AG04449 (cell line): ENCODE measurements at regions not wholly inside any gene's neighbourhood (a gene's known extent, or its start where the extent isn't known, plus 50 kb on each side); places are given as distances from the start of the nearest gene placed in this dataset.

Experiments used
- CTCF ChIA-PET: fragments of 350-600 bp; formaldehyde crosslinking; extraction: SDS; loops from one replicate; lab custom pipeline; 2021; ENCODE audit warnings: antibody characterized with exemption; lab: Yijun Ruan, JAX
- POLR2A ChIA-PET: fragments of 400-600, 350-600 bp; formaldehyde crosslinking; extraction: SDS; loops from one replicate; lab custom pipeline; 2020; ENCODE audit warnings: antibody characterized with exemption, inconsistent platforms; lab: Yijun Ruan, JAX
- DNase-seq: peaks from one replicate; pipeline ENCODE4 v3.0.0-alpha.2; 2010; ENCODE audit warnings: low read depth, low spot score
- H3K4me3 ChIP-seq: 2 replicates; pipeline ENCODE4 v1.5.1; 2011; ENCODE audit warnings: low read depth, mild to moderate bottlenecking, control low read depth, low read length
- CTCF ChIP-seq: IDR thresholded peaks from one replicate; pipeline ENCODE4 v1.5.1; 2011; ENCODE audit warnings: mild to moderate bottlenecking, moderate library complexity, low read length, control low read depth, inconsistent platforms; ENCODE audit not compliant: insufficient read depth; ENCODE audit errors: missing control alignments

DNA sequence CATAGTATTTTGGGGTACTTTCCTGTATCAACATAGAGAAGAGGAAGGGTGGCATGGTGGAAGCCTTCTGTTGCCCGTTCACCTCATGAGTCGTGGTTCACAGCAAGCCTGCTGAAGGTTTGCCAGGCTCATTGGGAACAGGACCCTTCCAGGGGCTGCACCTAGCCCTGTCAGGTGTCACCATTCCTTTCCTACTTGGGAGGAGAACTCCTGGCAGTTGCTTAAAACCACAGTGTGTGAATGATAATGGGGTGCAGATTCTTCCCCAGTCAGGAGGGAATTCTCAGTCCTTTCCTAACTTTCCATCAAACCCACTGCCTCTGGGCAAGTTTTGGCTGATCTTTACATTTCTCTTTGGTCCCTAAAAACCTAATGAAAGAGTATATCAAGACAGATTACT lies 99.4 kb upstream of the CTNND2 start:
- TF ChIP-seq CTCF, result no peak
- no peak overlapping the region for H3K4me3 ChIP-seq
- ChIA-PET CTCF (no interaction called here), POLR2A (no interaction called here)
- no peak for DNase-seq

DNA sequence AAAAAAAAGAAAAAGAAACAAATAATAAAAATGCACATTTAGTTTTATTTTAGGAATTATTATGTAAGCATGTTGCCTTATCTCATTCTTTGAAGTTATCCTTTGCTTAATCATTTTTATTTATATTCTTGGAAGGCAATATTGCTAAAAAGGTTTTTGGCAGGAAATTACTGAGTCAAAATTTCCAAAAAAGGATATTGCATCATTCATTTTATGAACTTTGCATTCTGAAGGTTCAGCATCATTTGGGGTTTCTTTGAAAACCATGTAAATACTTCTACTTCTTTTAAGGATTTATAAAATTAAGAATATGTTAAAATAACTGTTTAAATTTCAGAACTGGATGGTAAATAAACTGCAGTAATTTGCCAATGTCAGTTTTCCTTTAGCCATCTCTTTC lies 94.2 kb upstream of the CTNND2 start:
- TF ChIP-seq CTCF, result no peak
- POLR2A ChIA-PET, result no interaction called here

GRCh38 chr5:11997942-11998341 lies 93.7 kb upstream of the CTNND2 start:
- DNase-seq, result no peak
- ChIA-PET CTCF (no interaction called here), POLR2A (no interaction called here)
- no peak for TF ChIP-seq CTCF
- no peak overlapping the region for H3K4me3 ChIP-seq

More for the DNA sequence above, 94.2 kb upstream of the CTNND2 start:
- H3K4me3 ChIP-seq, result no peak overlapping the region
- CTCF ChIA-PET, result no interaction called here
- DNase-seq, result no peak

DNA sequence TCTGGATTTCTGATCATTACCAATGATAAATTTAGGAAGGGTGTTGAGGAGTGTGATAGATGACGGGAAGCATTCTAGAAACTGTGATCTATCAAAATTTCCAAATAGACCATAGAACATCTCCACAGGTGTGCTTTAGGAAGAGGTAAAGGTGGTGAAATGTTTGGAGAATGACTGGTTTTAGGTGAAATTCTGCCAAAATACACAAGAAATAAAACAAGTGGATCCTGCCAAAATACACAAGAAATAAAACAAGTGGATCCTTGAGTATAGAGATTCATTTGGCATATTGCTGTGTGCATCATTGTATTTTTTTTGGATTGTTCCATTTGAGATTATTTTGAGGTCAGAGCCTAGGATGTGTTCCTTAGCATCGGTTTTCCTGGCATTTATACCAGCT lies 88.3 kb upstream of the CTNND2 start:
- DNase-seq, result no peak
- no peak overlapping the region for H3K4me3 ChIP-seq
- ChIA-PET CTCF (no interaction called here), POLR2A (no interaction called here)
- TF ChIP-seq CTCF, result no peak

DNA sequence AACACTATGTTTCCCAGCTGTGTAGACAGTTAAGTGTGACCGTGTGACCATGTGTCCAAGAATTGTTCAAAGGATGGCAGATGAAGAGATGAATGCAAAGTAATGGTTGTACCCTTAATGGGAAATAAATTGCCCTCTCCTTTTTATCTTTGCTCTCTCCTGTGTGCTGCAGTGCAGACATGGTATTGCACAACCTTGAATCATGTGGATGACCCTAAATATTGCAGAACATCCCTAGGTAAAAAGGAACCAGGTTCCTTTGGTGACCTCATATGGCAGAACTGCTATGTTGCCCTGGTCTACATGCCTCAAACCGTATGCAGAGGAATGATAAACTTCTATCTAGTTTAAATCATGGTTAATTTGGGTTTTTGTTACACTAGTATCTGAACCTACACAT lies 81.7 kb upstream of the CTNND2 start:
- DNase-seq, result no peak
- no peak overlapping the region for H3K4me3 ChIP-seq
- no peak for TF ChIP-seq CTCF
- CTCF ChIA-PET, result no interaction called here
- POLR2A ChIA-PET, result no interaction called here

- no peak for DNase-seq
- ChIA-PET POLR2A (no interaction called here), CTCF (no interaction called here)
- H3K4me3 ChIP-seq, result no peak overlapping the region
- no peak for TF ChIP-seq CTCF
Observed at GRCh38 chr5:11984196-11984595, 80.0 kb upstream of the CTNND2 start.
